HepG2 (cell line): ENCODE measurements at regions not wholly inside any gene's neighbourhood (a gene's known extent, or its start where the extent isn't known, plus 50 kb on each side); places are given as distances from the start of the nearest gene placed in this dataset.
"Not testable (repeated sequence)": the region's sequence is repeated elsewhere in the genome, so short reads cannot be mapped to it uniquely, and the experiment has no call there.

Experiments
- ATAC-seq: fragments of 200-7000 bp; cut with Tn5 transposase; 3 replicates; pipeline ENCODE4 v1.9.1; 2020; ENCODE audit warnings: mild to moderate bottlenecking, moderate library complexity
- BruUV-seq: library from RNA; stranded (reverse); fragments of 400-500 nt; replicated peaks from 2 replicates; lab custom pipeline; 2021; lab: Mats Ljungman, UMichigan
- CTCF ChIA-PET: fragments of 300-600 bp; formaldehyde crosslinking; extraction: SDS; loops from one replicate; lab custom pipeline; 2021; ENCODE audit warnings: low total read pairs, inconsistent platforms, low intra/inter-chr PET ratio; lab: Yijun Ruan, JAX
- POLR2A ChIA-PET: fragments of 350-600 bp; sonication (Branson Sonifier 250); formaldehyde crosslinking; loops from one replicate; lab custom pipeline; 2020; ENCODE audit warnings: antibody characterized with exemption, inconsistent platforms; lab: Yijun Ruan, JAX
- DNase-seq: peaks from one replicate; pipeline ENCODE4 v3.0.0-alpha.2; 2015; ENCODE audit warnings: low spot score
- FAIRE-seq: peaks from 3 replicates; lab custom pipeline; 2011; peaks lifted over from hg19 to GRCh38; lab: Jason Lieb, UNC
- H2AFZ ChIP-seq: one replicate; pipeline ENCODE4 v1.6.1; 2011; ENCODE audit warnings: low read length, inconsistent platforms
- H3K27ac ChIP-seq: fragments of 300-600 bp; 3 replicates; pipeline ENCODE4 v1.8.0; 2011; ENCODE audit warnings: mixed run types, mild to moderate bottlenecking, mixed read lengths, low read length, inconsistent platforms; ENCODE audit not compliant: insufficient read depth; ENCODE audit errors: extremely low read length
- H3K27me3 ChIP-seq, 2 experiments: fragments of 200-600 bp in 1 of 2; 2 replicates in 1 of 2; 3 replicates in 1 of 2; pipeline versions ENCODE4 v1.6.0 to v1.8.0; 2011; ENCODE audit warnings: low read length in 2 of 2, mild to moderate bottlenecking in 2 of 2, moderate library complexity in 2 of 2, inconsistent platforms in 1 of 2; ENCODE audit not compliant: insufficient read depth in 2 of 2, control insufficient read depth in 1 of 2
- H3K36me3 ChIP-seq, 2 experiments: fragments of 200-600 bp in 1 of 2; replicated peaks in 1 of 2; 2 replicates in 1 of 2; 3 replicates in 1 of 2; pipeline versions ENCODE4 v1.5.1 to v1.8.0; 2011; ENCODE audit warnings: low read length in 2 of 2, inconsistent platforms in 1 of 2; ENCODE audit not compliant: insufficient read depth in 2 of 2, control insufficient read depth in 1 of 2
- H3K4me1 ChIP-seq: 2 replicates; pipeline ENCODE4 v1.5.1; 2012; ENCODE audit warnings: low read length, inconsistent platforms; ENCODE audit not compliant: insufficient read depth
- H3K4me2 ChIP-seq: 2 replicates; pipeline ENCODE4 v1.6.0; 2011; ENCODE audit warnings: low read depth, low read length, inconsistent platforms
- H3K4me3 ChIP-seq, 3 experiments: fragments of 200-600 bp in 1 of 3; sonication (generic), shearing (Covaris generic) in 1 of 3; replicated peaks in 1 of 3; 2 replicates each; pipeline ENCODE4 v1.5.1; 2011 to 2016; ENCODE audit warnings: low read length in 3 of 3, inconsistent platforms in 2 of 3, low read depth in 2 of 3, mild to moderate bottlenecking in 2 of 3, control low read depth in 1 of 3, mixed read lengths in 1 of 3; ENCODE audit not compliant: insufficient read depth in 1 of 3
- H3K79me2 ChIP-seq: one replicate; pipeline ENCODE4 v1.6.1; 2011; ENCODE audit warnings: low read length, inconsistent platforms; ENCODE audit not compliant: insufficient read depth
- H3K9ac ChIP-seq: 2 replicates; pipeline ENCODE4 v1.6.0; 2011; ENCODE audit warnings: mild to moderate bottlenecking, low read depth, low read length, inconsistent platforms; ENCODE audit not compliant: insufficient read depth
- H3K9me3 ChIP-seq: 2 replicates; pipeline ENCODE4 v1.5.1; 2012; ENCODE audit warnings: mild to moderate bottlenecking, low read length
- H4K20me1 ChIP-seq: 2 replicates; pipeline ENCODE4 v1.6.0; 2011; ENCODE audit warnings: inconsistent platforms, mild to moderate bottlenecking, low read length, moderate library complexity; ENCODE audit not compliant: insufficient read depth
- ARID5B ChIP-seq: IDR thresholded peaks from 2 replicates; pipeline ENCODE4 v1.4.0; 2020; ENCODE audit warnings: mild to moderate bottlenecking, missing genetic modification reagents
- BCL6 ChIP-seq: IDR thresholded peaks from 2 replicates; pipeline ENCODE4 v1.6.1; 2016; ENCODE audit warnings: missing genetic modification reagents, missing compliant biosample characterization
- RARA ChIP-seq: IDR thresholded peaks from 2 replicates; pipeline ENCODE4 v1.6.1; 2016; ENCODE audit warnings: missing genetic modification reagents, missing compliant biosample characterization
- TCF7 ChIP-seq: sonication (generic); IDR thresholded peaks from 2 replicates; pipeline ENCODE4 v1.6.1; 2016; ENCODE audit warnings: antibody characterized with exemption, low read depth
- WGBS: methylation state at CpG from one replicate; pipeline ENCODE4 v1.1.6; 2017; ENCODE audit warnings: low lambda C conversion rate; 5-methylcytosine and 5-hydroxymethylcytosine counted together
- in situ Hi-C: cut with HindIII; loops from 2 replicates; pipeline ENCODE4 v1.10.0; 2017; ENCODE audit warnings: low pct_unique_long_range_greater_than_20kb; ENCODE audit not compliant: extremely low pct_ligation_motif_present
- intact Hi-C: fragments of 100-400 bp; cut with micrococcal nuclease; formaldehyde crosslinking; loops from one replicate; pipeline ENCODE4 v1.10.0; 2022; ENCODE audit not compliant: unreplicated experiment
- TF ChIP-seq, protein P1 (sequence below), 2 experiments: sonication (generic) in 1 of 2; formaldehyde crosslinking in 1 of 2; IDR thresholded peaks; 2 replicates each; pipeline versions ENCODE4 v1.4.0 to v1.6.1; 2016 to 2020; ENCODE audit warnings: borderline replicate concordance in 1 of 2, low read depth in 1 of 2, mild to moderate bottlenecking in 1 of 2, missing genetic modification reagents in 1 of 2

DNA sequence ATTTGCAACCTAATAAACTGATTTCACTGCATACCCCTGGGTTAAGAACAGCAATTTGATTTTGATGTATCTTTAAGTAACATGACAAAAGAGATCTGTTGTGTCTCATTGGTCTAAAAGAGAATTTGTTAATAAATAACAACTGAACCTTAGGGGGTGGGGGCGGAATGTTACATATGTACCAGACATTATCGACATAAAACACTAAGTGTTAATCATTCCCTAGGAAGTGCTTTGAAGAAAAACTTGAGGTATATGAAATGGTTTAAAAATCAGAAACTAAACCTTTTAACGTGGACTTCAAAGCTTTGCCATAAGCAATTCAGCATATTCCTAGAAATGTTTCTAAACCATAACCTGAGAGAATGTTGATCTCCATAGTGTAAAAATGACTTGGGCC lies 88.5 kb upstream of the GPR89A start:
- H3K27me3 ChIP-seq, POLR2A ChIA-PET, DNase-seq, H3K27ac ChIP-seq, H3K4me3 ChIP-seq, H2AFZ ChIP-seq, H3K4me2 ChIP-seq, FAIRE-seq, intact Hi-C loops, BruUV-seq, H3K9ac ChIP-seq, H3K36me3 ChIP-seq, ATAC-seq, H4K20me1 ChIP-seq, H3K79me2 ChIP-seq, in situ Hi-C loops, CTCF ChIA-PET, H3K9me3 ChIP-seq: not testable (repeated sequence)
- WGBS, result 2% methylated on average over 3 of the region's 3 CpGs
- H3K4me1 ChIP-seq, result peaks cover 11% of the 10 kb centered on the region
- TF ChIP-seq, protein P1, sequence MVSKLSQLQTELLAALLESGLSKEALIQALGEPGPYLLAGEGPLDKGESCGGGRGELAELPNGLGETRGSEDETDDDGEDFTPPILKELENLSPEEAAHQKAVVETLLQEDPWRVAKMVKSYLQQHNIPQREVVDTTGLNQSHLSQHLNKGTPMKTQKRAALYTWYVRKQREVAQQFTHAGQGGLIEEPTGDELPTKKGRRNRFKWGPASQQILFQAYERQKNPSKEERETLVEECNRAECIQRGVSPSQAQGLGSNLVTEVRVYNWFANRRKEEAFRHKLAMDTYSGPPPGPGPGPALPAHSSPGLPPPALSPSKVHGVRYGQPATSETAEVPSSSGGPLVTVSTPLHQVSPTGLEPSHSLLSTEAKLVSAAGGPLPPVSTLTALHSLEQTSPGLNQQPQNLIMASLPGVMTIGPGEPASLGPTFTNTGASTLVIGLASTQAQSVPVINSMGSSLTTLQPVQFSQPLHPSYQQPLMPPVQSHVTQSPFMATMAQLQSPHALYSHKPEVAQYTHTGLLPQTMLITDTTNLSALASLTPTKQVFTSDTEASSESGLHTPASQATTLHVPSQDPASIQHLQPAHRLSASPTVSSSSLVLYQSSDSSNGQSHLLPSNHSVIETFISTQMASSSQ (IDR thresholded peaks at IDR 0.05; ENCODE audit: low read depth), result peak; percentile 83
- TF ChIP-seq, protein P1 (CRISPR knock-in tag; IDR thresholded peaks at IDR 0.05; ENCODE audit: borderline replicate concordance), result not testable (repeated sequence)
- peak; percentile 56 for TF ChIP-seq TCF7
- TF ChIP-seq BCL6 (CRISPR knock-in tag), result peak; percentile 82
- TF ChIP-seq ARID5B, result 0 out of 2 replicates have a peak, but pooled peaks have one; percentile 14
- TF ChIP-seq RARA (CRISPR knock-in tag), result 0 out of 2 replicates have a peak, but pooled peaks have one; percentile 11
